HCT116 (cell line): ENCODE measurements at regions not wholly inside any gene's neighbourhood (a gene's known extent, or its start where the extent isn't known, plus 50 kb on each side); places are given as distances from the start of the nearest gene placed in this dataset.

Experiments
- ATAC-seq: fragments of 200-7000 bp; cut with Tn5 transposase; 2 replicates; pipeline ENCODE4 v1.9.1; 2020; ENCODE audit warnings: mild to moderate bottlenecking, moderate library complexity
- BruUV-seq: library from RNA; stranded (reverse); fragments of 400-500 nt; replicated peaks from 2 replicates; lab custom pipeline; 2021; lab: Mats Ljungman, UMichigan
- CTCF ChIA-PET: fragments of 300-600 bp; sonication (Branson Sonifier 250); formaldehyde crosslinking; loops from one replicate; lab custom pipeline; 2021; ENCODE audit warnings: antibody characterized with exemption; lab: Charles Lee
- POLR2A ChIA-PET: fragments of 300-600, 350-600 bp; sonication (Branson Sonifier 250); formaldehyde crosslinking; loops from one replicate; lab custom pipeline; 2021; ENCODE audit warnings: antibody characterized with exemption; lab: Charles Lee
- RAD21 ChIA-PET, 2 experiments: fragments of 300-600 bp; sonication (Branson Sonifier 250); formaldehyde crosslinking; loops; one replicate each; lab custom pipeline; 2023; ENCODE audit warnings: low total read pairs in 2 of 2; ENCODE audit not compliant: uncharacterized antibody in 2 of 2, unreplicated experiment in 2 of 2, low non-redundant PET in 1 of 2; lab: Charles Lee
- DNase-seq: peaks from one replicate; pipeline ENCODE4 v3.0.0-alpha.2; 2010; ENCODE audit warnings: low read depth, low spot score
- H2AFZ ChIP-seq: fragments of 200-600 bp; shearing (Covaris generic), sonication (generic); 2 replicates; pipeline ENCODE4 v1.6.1; 2017; ENCODE audit warnings: low read depth, mixed run types, mixed read lengths, antibody characterized with exemption, low read length; ENCODE audit not compliant: poor library complexity, severe bottlenecking
- H3K27ac ChIP-seq: 2 replicates; pipeline ENCODE4 v1.5.1; 2012; ENCODE audit warnings: low read depth, low read length
- H3K27me3 ChIP-seq: fragments of 200-600 bp; sonication (generic); 2 replicates; pipeline ENCODE4 v1.6.1; 2016; ENCODE audit warnings: mixed run types, low read length, mixed read lengths; ENCODE audit not compliant: insufficient read depth
- H3K36me3 ChIP-seq, 2 experiments: fragments of 200-500 bp in 1 of 2; fragments of 200-600 bp in 1 of 2; sonication (Bioruptor generic) in 1 of 2; sonication (generic) in 1 of 2; 2 replicates each; pipeline versions ENCODE4 v1.5.1 to v1.6.1; 2014 to 2016; ENCODE audit warnings: low read length in 2 of 2, inconsistent platforms in 1 of 2, mixed read lengths in 1 of 2, mixed run types in 1 of 2; ENCODE audit not compliant: insufficient read depth in 2 of 2, control insufficient read depth in 1 of 2
- H3K4me1 ChIP-seq, 2 experiments: fragments of 200-600 bp in 1 of 2; sonication (generic) in 1 of 2; 2 replicates each; pipeline versions ENCODE4 v1.5.1 to v1.6.1; 2012 to 2017; ENCODE audit warnings: low read length in 2 of 2, inconsistent platforms in 1 of 2, mild to moderate bottlenecking in 1 of 2, mixed read lengths in 1 of 2, mixed run types in 1 of 2, moderate library complexity in 1 of 2; ENCODE audit not compliant: insufficient read depth in 2 of 2, control insufficient read depth in 1 of 2
- H3K4me2 ChIP-seq: fragments of 200-600 bp; sonication (generic); 2 replicates; pipeline ENCODE4 v1.6.1; 2017; ENCODE audit warnings: mixed run types, low read length, mixed read lengths
- H3K4me3 ChIP-seq, 2 experiments: fragments of 200-600 bp in 1 of 2; sonication (generic) in 1 of 2; replicated peaks in 1 of 2; 2 replicates each; pipeline ENCODE4 v1.5.1; 2011 to 2016; ENCODE audit warnings: low read length in 2 of 2, control low read depth in 1 of 2, low read depth in 1 of 2, mild to moderate bottlenecking in 1 of 2, mixed read lengths in 1 of 2, mixed run types in 1 of 2
- H3K79me2 ChIP-seq: fragments of 200-600 bp; sonication (generic); 2 replicates; pipeline ENCODE4 v1.6.1; 2017; ENCODE audit warnings: mild to moderate bottlenecking, mixed run types, low read length, moderate library complexity, mixed read lengths; ENCODE audit not compliant: insufficient read depth
- H3K9ac ChIP-seq: fragments of 200-600 bp; sonication (generic); 2 replicates; pipeline ENCODE4 v1.6.1; 2016; ENCODE audit warnings: low read length, mixed read lengths
- H3K9me2 ChIP-seq: fragments of 200-600 bp; sonication (generic), shearing (Covaris generic); 2 replicates; pipeline ENCODE4 v1.6.1; 2017; ENCODE audit warnings: mixed run types, mild to moderate bottlenecking, moderate library complexity; ENCODE audit not compliant: insufficient read depth
- H3K9me3 ChIP-seq, 2 experiments: fragments of 200-500 bp in 1 of 2; fragments of 200-600 bp in 1 of 2; sonication (Bioruptor generic) in 1 of 2; sonication (generic) in 1 of 2; 2 replicates each; pipeline ENCODE4 v1.6.1; 2014 to 2017; ENCODE audit warnings: low read length in 2 of 2, mixed read lengths in 2 of 2, inconsistent platforms in 1 of 2, low read depth in 1 of 2, mild to moderate bottlenecking in 1 of 2, mixed run types in 1 of 2, moderate library complexity in 1 of 2; ENCODE audit not compliant: control insufficient read depth in 1 of 2, insufficient read depth in 1 of 2
- H4K20me1 ChIP-seq: fragments of 200-600 bp; sonication (generic), shearing (Covaris generic); 2 replicates; pipeline ENCODE4 v1.6.1; 2017; ENCODE audit warnings: mixed run types, mild to moderate bottlenecking, moderate library complexity; ENCODE audit not compliant: insufficient read depth
- ATF3 ChIP-seq: IDR thresholded peaks from 2 replicates; pipeline ENCODE4 v1.6.1; 2012
- CEBPB ChIP-seq: IDR thresholded peaks from 2 replicates; pipeline ENCODE4 v1.6.1; 2012; ENCODE audit warnings: low read depth
- ELF1 ChIP-seq: IDR thresholded peaks from 2 replicates; pipeline ENCODE4 v1.6.1; 2012; ENCODE audit warnings: low read depth, borderline replicate concordance
- FOSL1 ChIP-seq: IDR thresholded peaks from 2 replicates; pipeline ENCODE4 v1.6.1; 2012; ENCODE audit warnings: low read depth
- JUND ChIP-seq: IDR thresholded peaks from 2 replicates; pipeline ENCODE4 v1.6.1; 2012
- REST ChIP-seq: IDR thresholded peaks from 2 replicates; pipeline ENCODE4 v1.6.1; 2012; ENCODE audit warnings: low read depth
- YY1 ChIP-seq: IDR thresholded peaks from 2 replicates; pipeline ENCODE4 v1.6.1; 2011; ENCODE audit warnings: low read length, low read depth, moderate library complexity, mild to moderate bottlenecking; ENCODE audit not compliant: insufficient replicate concordance; ENCODE audit errors: extremely low read depth
- ZNF274 ChIP-seq: fragments of 200-500 bp; sonication (Bioruptor generic); IDR thresholded peaks from 2 replicates; pipeline ENCODE4 v1.6.1; 2014; ENCODE audit warnings: mild to moderate bottlenecking, low read depth, low read length, inconsistent platforms
- intact Hi-C: fragments of 100-400 bp; cut with micrococcal nuclease; formaldehyde crosslinking; loops from 2 replicates; pipeline ENCODE4 v1.10.0; 2022
- TF ChIP-seq, protein P1 (sequence below), 3 experiments: fragments of 200-600 bp in 1 of 3; sonication (generic) in 1 of 3; IDR thresholded peaks in 2 of 3; conservative IDR thresholded peaks in 1 of 3; 2 replicates each; pipeline ENCODE4 v1.5.1; 2012 to 2017; ENCODE audit warnings: low read depth in 2 of 3, low read length in 2 of 3, antibody characterized with exemption in 1 of 3, borderline replicate concordance in 1 of 3, control low read depth in 1 of 3, mild to moderate bottlenecking in 1 of 3, mixed read lengths in 1 of 3, mixed run types in 1 of 3, moderate library complexity in 1 of 3; ENCODE audit not compliant: insufficient read depth in 1 of 3
- TF ChIP-seq, protein P2 (sequence below): IDR thresholded peaks from 2 replicates; pipeline ENCODE4 v1.6.1; 2011; ENCODE audit warnings: mild to moderate bottlenecking, low read length, moderate library complexity; ENCODE audit not compliant: insufficient replicate concordance; ENCODE audit errors: extremely low read depth

DNA sequence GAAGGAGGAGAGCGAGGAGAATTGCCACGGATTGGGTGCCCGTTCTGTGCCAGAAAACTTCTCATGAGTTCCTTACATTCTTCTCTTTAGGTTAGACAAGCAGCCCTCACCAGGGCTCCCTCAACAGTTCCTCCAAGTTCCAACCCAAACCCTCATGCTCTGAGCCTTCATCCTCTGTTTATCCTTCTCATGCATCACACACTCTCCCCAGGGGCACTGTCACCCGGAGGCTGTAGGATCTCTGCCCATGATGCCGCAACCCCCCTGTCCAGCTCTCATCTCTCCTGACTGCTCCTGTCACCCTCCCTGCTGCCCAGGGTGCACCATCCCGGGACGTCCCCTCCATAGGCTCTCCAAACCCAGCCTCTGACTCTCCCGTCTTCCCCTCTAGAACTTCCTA, 99.4 kb upstream of the MYCN start:
- Histone ChIP-seq H3K4me2 (no peak overlapping the region), H3K27ac (no peak overlapping the region), H3K4me3 (no peak overlapping the region), H3K36me3 (no peaks in the 10 kb centered on the region), H3K9me2 (no peaks in the 10 kb centered on the region), H3K79me2 (no peaks in the 10 kb centered on the region), H2AFZ (no peak overlapping the region), H3K9ac (no peak overlapping the region), H3K27me3 (no peaks in the 10 kb centered on the region), H3K4me1 (peaks cover 0 to 5% of the 10 kb centered on the region in 2 experiments; a peak in 1 of 4 replicates), H3K9me3 (no peaks in the 10 kb centered on the region), H4K20me1 (no peaks in the 10 kb centered on the region)
- intact Hi-C loops = no loop called here
- TF ChIP-seq YY1 (no peak), ELF1 (no peak), CEBPB (no peak)
- ChIA-PET CTCF (no interaction called here), RAD21 (interaction anchor here in 1 of 2 experiments (0.7 kb wide), 1 partner anchor 22 kb away, joined by 3 read pairs; no protein-coding TSS in a partner anchor), POLR2A (no interaction called here)
- no peak for ATAC-seq
- BruUV-seq = no TSS peak
- DNase-seq = no peak

DNA sequence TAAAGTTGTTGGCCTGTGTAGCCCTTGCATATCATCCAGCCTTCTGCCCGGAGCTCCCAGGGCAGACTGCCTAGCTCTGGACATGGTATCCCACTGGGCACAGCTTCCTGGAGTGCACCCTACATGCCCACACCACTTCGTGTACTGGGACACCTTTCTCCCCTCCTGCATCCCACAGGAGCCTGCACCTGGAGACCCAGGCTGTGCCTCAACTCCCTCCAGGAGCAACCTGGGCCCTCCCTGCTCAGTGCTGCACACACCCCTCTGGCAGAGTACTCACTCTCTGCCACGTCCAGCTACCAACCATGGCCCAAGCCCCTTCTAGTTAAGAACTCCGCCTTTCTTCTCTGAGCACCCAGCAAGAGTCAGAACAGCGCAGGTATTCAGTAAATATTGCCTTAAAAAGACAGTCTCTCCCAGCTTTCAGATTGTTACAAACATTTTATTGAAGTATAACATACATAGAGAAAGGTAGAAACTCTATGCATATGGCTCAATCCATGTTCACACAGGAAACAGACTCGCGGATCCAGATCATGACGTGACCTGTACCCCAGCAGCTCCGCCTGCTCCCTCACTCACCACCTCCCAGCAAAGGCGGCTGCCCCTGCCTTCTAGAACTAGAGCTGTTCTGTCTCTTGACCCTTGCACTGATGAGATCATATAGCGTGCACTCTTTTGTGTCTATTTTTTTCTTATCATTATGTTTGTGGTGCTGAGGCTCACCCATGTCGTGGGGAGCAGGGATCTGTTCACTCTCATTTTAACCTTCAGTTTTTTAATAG, 98.4 kb upstream of the MYCN start:
- Histone ChIP-seq H3K36me3 (no peaks in the 10 kb centered on the region), H3K9me3 (no peaks in the 10 kb centered on the region), H3K27me3 (no peaks in the 10 kb centered on the region), H3K9me2 (no peaks in the 10 kb centered on the region), H3K79me2 (no peaks in the 10 kb centered on the region), H2AFZ (no peak overlapping the region), H4K20me1 (no peaks in the 10 kb centered on the region), H3K4me1 (peaks cover 0 to 5% of the 10 kb centered on the region in 2 experiments; a peak in 1 of 4 replicates), H3K27ac (no peak overlapping the region), H3K4me3 (no peak overlapping the region), H3K4me2 (no peak overlapping the region), H3K9ac (no peak overlapping the region)
- ChIA-PET RAD21 (no interaction called here), CTCF (no interaction called here), POLR2A (no interaction called here)
- BruUV-seq = no TSS peak
- intact Hi-C loops = no loop called here
- DNase-seq (no peak), ATAC-seq (no peak)
- TF ChIP-seq, protein P1, sequence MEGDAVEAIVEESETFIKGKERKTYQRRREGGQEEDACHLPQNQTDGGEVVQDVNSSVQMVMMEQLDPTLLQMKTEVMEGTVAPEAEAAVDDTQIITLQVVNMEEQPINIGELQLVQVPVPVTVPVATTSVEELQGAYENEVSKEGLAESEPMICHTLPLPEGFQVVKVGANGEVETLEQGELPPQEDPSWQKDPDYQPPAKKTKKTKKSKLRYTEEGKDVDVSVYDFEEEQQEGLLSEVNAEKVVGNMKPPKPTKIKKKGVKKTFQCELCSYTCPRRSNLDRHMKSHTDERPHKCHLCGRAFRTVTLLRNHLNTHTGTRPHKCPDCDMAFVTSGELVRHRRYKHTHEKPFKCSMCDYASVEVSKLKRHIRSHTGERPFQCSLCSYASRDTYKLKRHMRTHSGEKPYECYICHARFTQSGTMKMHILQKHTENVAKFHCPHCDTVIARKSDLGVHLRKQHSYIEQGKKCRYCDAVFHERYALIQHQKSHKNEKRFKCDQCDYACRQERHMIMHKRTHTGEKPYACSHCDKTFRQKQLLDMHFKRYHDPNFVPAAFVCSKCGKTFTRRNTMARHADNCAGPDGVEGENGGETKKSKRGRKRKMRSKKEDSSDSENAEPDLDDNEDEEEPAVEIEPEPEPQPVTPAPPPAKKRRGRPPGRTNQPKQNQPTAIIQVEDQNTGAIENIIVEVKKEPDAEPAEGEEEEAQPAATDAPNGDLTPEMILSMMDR (IDR thresholded peaks at IDR 0.05 in 2 of 3, conservative IDR thresholded peaks at IDR 0.05 in 1 of 3; ENCODE audit: borderline replicate concordance in 1 of 3, insufficient read depth in 1 of 3, low read depth in 2 of 3, low read length in 2 of 3) = no peak
- TF ChIP-seq JUND (no peak), ZNF274 (no peak), REST (no peak), ATF3 (no peak), FOSL1 (no peak), YY1 (no peak)
- TF ChIP-seq, protein P2, sequence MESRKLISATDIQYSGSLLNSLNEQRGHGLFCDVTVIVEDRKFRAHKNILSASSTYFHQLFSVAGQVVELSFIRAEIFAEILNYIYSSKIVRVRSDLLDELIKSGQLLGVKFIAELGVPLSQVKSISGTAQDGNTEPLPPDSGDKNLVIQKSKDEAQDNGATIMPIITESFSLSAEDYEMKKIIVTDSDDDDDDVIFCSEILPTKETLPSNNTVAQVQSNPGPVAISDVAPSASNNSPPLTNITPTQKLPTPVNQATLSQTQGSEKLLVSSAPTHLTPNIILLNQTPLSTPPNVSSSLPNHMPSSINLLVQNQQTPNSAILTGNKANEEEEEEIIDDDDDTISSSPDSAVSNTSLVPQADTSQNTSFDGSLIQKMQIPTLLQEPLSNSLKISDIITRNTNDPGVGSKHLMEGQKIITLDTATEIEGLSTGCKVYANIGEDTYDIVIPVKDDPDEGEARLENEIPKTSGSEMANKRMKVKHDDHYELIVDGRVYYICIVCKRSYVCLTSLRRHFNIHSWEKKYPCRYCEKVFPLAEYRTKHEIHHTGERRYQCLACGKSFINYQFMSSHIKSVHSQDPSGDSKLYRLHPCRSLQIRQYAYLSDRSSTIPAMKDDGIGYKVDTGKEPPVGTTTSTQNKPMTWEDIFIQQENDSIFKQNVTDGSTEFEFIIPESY = no peak
